GM19238 (cell line): ENCODE measurements at regions not wholly inside any gene's neighbourhood (a gene's known extent, or its start where the extent isn't known, plus 50 kb on each side); places are given as distances from the start of the nearest gene placed in this dataset.

Source experiments
- DNase-seq: peaks from one replicate; pipeline ENCODE4 v3.0.0; 2011; ENCODE audit warnings: low spot score; ENCODE audit not compliant: insufficient read length

- no peak for DNase-seq
Measured at GRCh38 chr1:90147093-90147492, 152.2 kb downstream of the ZNF326 start.

- DNase-seq: no peak
Measured at GRCh38 chr1:90144820-90145219, 149.9 kb downstream of the ZNF326 start.

GRCh38 chr1:90143591-90143990 is 148.7 kb downstream of the ZNF326 start:
- DNase-seq: no peak

GRCh38 chr1:90142697-90143096 is 147.8 kb downstream of the ZNF326 start:
- no peak for DNase-seq

- no peak for DNase-seq
Measured at GRCh38 chr1:90139837-90140236, 144.9 kb downstream of the ZNF326 start.

GRCh38 chr1:90135286-90135685 is 140.4 kb downstream of the ZNF326 start:
- DNase-seq: no peak

GRCh38 chr1:90134175-90134955 is 139.5 kb downstream of the ZNF326 start:
- DNase-seq: no peak

GRCh38 chr1:90133133-90133532 is 138.2 kb downstream of the ZNF326 start:
- DNase-seq: no peak

GRCh38 chr1:90132306-90132705 is 137.4 kb downstream of the ZNF326 start:
- no peak for DNase-seq

GRCh38 chr1:90127288-90127953 is 132.5 kb downstream of the ZNF326 start:
- no peak for DNase-seq

- no peak for DNase-seq
Measured at GRCh38 chr1:90126834-90127233, 131.9 kb downstream of the ZNF326 start.

GRCh38 chr1:90122654-90123340 is 127.9 kb downstream of the ZNF326 start:
- DNase-seq: no peak

- DNase-seq: no peak
Measured at GRCh38 chr1:90114521-90115141, 119.7 kb downstream of the ZNF326 start.

GRCh38 chr1:90107990-90108389 is 113.1 kb downstream of the ZNF326 start:
- DNase-seq: no peak

GRCh38 chr1:90106311-90106710 is 111.4 kb downstream of the ZNF326 start:
- DNase-seq: no peak

- DNase-seq: no peak
Measured at GRCh38 chr1:90104941-90105538, 110.1 kb downstream of the ZNF326 start.

- no peak for DNase-seq
Measured at GRCh38 chr1:90100566-90100965, 105.7 kb downstream of the ZNF326 start.

- no peak for DNase-seq
Measured at GRCh38 chr1:90092441-90092840, 97.5 kb downstream of the ZNF326 start.
